Loucy (cell line): ENCODE measurements at regions not wholly inside any gene's neighbourhood (a gene's known extent, or its start where the extent isn't known, plus 50 kb on each side); places are given as distances from the start of the nearest gene placed in this dataset.
"Not testable (repeated sequence)": the region's sequence is repeated elsewhere in the genome, so short reads cannot be mapped to it uniquely, and the experiment has no call there.

Source experiments
- EZH2phosphoT487 ChIP-seq: fragments of 200-600 bp; IDR thresholded peaks from 2 replicates; pipeline ENCODE4 v1.6.1; 2018; ENCODE audit warnings: antibody characterized with exemption, mild to moderate bottlenecking, moderate library complexity, borderline replicate concordance
- TF ChIP-seq, protein P1 (sequence below): fragments of 200-600 bp; sonication (generic); conservative IDR thresholded peaks from 2 replicates; pipeline ENCODE4 v1.5.1; 2014; ENCODE audit warnings: mild to moderate bottlenecking, antibody characterized with exemption, low read length

DNA sequence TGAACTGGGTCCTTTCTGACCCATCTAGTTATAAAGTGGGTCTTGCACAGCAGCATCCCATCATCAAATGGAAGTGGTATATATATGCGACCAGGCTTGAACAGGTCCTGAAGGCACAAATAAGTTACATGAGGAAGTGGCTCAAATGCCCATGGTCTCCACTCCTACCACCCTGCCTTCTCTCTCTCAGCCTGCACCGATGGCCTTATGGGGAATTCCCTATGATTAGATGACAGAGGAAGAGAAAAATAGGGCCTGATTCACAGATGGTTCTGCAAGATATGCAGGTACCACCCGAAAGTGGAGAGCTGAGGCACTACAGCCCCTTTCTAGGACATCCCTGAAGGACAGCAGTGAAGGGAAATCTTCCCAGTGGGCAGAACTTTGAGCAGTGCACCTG is 1275.1 kb upstream of the CITED2 start:
- TF ChIP-seq, protein P1, sequence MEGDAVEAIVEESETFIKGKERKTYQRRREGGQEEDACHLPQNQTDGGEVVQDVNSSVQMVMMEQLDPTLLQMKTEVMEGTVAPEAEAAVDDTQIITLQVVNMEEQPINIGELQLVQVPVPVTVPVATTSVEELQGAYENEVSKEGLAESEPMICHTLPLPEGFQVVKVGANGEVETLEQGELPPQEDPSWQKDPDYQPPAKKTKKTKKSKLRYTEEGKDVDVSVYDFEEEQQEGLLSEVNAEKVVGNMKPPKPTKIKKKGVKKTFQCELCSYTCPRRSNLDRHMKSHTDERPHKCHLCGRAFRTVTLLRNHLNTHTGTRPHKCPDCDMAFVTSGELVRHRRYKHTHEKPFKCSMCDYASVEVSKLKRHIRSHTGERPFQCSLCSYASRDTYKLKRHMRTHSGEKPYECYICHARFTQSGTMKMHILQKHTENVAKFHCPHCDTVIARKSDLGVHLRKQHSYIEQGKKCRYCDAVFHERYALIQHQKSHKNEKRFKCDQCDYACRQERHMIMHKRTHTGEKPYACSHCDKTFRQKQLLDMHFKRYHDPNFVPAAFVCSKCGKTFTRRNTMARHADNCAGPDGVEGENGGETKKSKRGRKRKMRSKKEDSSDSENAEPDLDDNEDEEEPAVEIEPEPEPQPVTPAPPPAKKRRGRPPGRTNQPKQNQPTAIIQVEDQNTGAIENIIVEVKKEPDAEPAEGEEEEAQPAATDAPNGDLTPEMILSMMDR, result not testable (repeated sequence)
- not testable (repeated sequence) for TF ChIP-seq EZH2phosphoT487
